Stimulated activated memory B cell treated with anti-CD40 and anti-IgM and Interleukin-4, amounts not matched to agents 10 μg/mL and 1 μg/mL and 100 μg/mL, for 72 hours (primary cell): ENCODE measurements at regions not wholly inside any gene's neighbourhood (a gene's known extent, or its start where the extent isn't known, plus 50 kb on each side); places are given as distances from the start of the nearest gene placed in this dataset.
"Not testable (repeated sequence)": the region's sequence is repeated elsewhere in the genome, so short reads cannot be mapped to it uniquely, and the experiment has no call there.

Experiments used
- ATAC-seq: fragments of 150-1000 bp; cut with Tn5 transposase; 2 replicates; pipeline ENCODE4 v1.10.0; 2021
- H3K27ac Mint-ChIP-seq: one replicate; pipeline ENCODE4 v1.8.0; 2022; ENCODE audit warnings: mild to moderate bottlenecking, mixed read lengths
- H3K27me3 Mint-ChIP-seq: one replicate; pipeline ENCODE4 v1.8.0; 2022; ENCODE audit warnings: mixed read lengths
- H3K36me3 Mint-ChIP-seq: one replicate; pipeline ENCODE4 v1.8.0; 2022; ENCODE audit warnings: mixed read lengths
- H3K4me1 Mint-ChIP-seq: one replicate; pipeline ENCODE4 v1.8.0; 2022; ENCODE audit warnings: mixed read lengths
- H3K4me3 Mint-ChIP-seq: one replicate; pipeline ENCODE4 v1.8.0; 2022; ENCODE audit warnings: mild to moderate bottlenecking, moderate library complexity, mixed read lengths
- H3K9me3 Mint-ChIP-seq: one replicate; pipeline ENCODE4 v1.8.0; 2022; ENCODE audit warnings: mixed read lengths

GRCh38 chr17:21470422-21470821 is 94.3 kb downstream of the KCNJ12 start:
- H3K27me3 Mint-ChIP-seq: peaks cover 21% of the 10 kb centered on the region
- ATAC-seq, H3K4me1 Mint-ChIP-seq, H3K36me3 Mint-ChIP-seq, H3K27ac Mint-ChIP-seq, H3K4me3 Mint-ChIP-seq, H3K9me3 Mint-ChIP-seq: not testable (repeated sequence)

GRCh38 chr17:21470861-21471260 is 94.7 kb downstream of the KCNJ12 start:
- Mint-ChIP-seq H3K4me3 (no peak overlapping the region), H3K27me3 (peaks cover 25% of the 10 kb centered on the region), H3K27ac (no peak overlapping the region), H3K36me3 (no peaks in the 10 kb centered on the region), H3K9me3 (no peaks in the 10 kb centered on the region), H3K4me1 (no peaks in the 10 kb centered on the region)
- no peak for ATAC-seq

GRCh38 chr17:21474815-21475214 is 98.7 kb downstream of the KCNJ12 start:
- peaks cover 6% of the 10 kb centered on the region for H3K36me3 Mint-ChIP-seq
- peaks cover 65% of the 10 kb centered on the region for H3K27me3 Mint-ChIP-seq
- peaks cover 4% of the 10 kb centered on the region for H3K9me3 Mint-ChIP-seq
- H3K27ac Mint-ChIP-seq: no peak overlapping the region
- no peak overlapping the region for H3K4me3 Mint-ChIP-seq
- no peaks in the 10 kb centered on the region for H3K4me1 Mint-ChIP-seq
- no peak for ATAC-seq

- ATAC-seq: no peak
- H3K27ac Mint-ChIP-seq: no peak overlapping the region
- H3K9me3 Mint-ChIP-seq: peaks cover 4% of the 10 kb centered on the region
- peaks cover 72% of the 10 kb centered on the region for H3K27me3 Mint-ChIP-seq
- no peak overlapping the region for H3K4me3 Mint-ChIP-seq
- peaks cover 6% of the 10 kb centered on the region for H3K36me3 Mint-ChIP-seq
- no peaks in the 10 kb centered on the region for H3K4me1 Mint-ChIP-seq
Observed at GRCh38 chr17:21475571-21475970, 99.4 kb downstream of the KCNJ12 start.

GRCh38 chr17:21476867-21477266 is 100.7 kb downstream of the KCNJ12 start:
- Mint-ChIP-seq H3K4me1 (no peaks in the 10 kb centered on the region), H3K27ac (no peak overlapping the region), H3K4me3 (no peak overlapping the region), H3K36me3 (peaks cover 6% of the 10 kb centered on the region), H3K27me3 (peaks cover 83% of the 10 kb centered on the region), H3K9me3 (peaks cover 4% of the 10 kb centered on the region)
- ATAC-seq: no peak

- H3K27ac Mint-ChIP-seq: no peak overlapping the region
- peaks cover 4% of the 10 kb centered on the region for H3K9me3 Mint-ChIP-seq
- no peak for ATAC-seq
- H3K4me1 Mint-ChIP-seq: no peaks in the 10 kb centered on the region
- H3K4me3 Mint-ChIP-seq: no peak overlapping the region
- peaks cover 77% of the 10 kb centered on the region for H3K27me3 Mint-ChIP-seq
- H3K36me3 Mint-ChIP-seq: peaks cover 6% of the 10 kb centered on the region
Observed at GRCh38 chr17:21482189-21482865, 106.2 kb downstream of the KCNJ12 start.

GRCh38 chr17:21488043-21488442 is 111.9 kb downstream of the KCNJ12 start:
- not testable (repeated sequence) for H3K4me1 Mint-ChIP-seq, ATAC-seq, H3K4me3 Mint-ChIP-seq, H3K9me3 Mint-ChIP-seq, H3K36me3 Mint-ChIP-seq, H3K27ac Mint-ChIP-seq
- peaks cover 24% of the 10 kb centered on the region for H3K27me3 Mint-ChIP-seq

- Mint-ChIP-seq H3K4me1 (no peaks in the 10 kb centered on the region), H3K27ac (no peak overlapping the region), H3K4me3 (no peak overlapping the region), H3K36me3 (no peaks in the 10 kb centered on the region), H3K27me3 (peaks cover 13% of the 10 kb centered on the region), H3K9me3 (no peaks in the 10 kb centered on the region)
- ATAC-seq: no peak
Observed at GRCh38 chr17:21493993-21494392, 117.8 kb downstream of the KCNJ12 start.

GRCh38 chr17:21495281-21495680 is 119.1 kb downstream of the KCNJ12 start:
- H3K4me3 Mint-ChIP-seq: no peak overlapping the region
- no peaks in the 10 kb centered on the region for H3K4me1 Mint-ChIP-seq
- no peak overlapping the region for H3K27ac Mint-ChIP-seq
- no peak for ATAC-seq
- H3K36me3 Mint-ChIP-seq: no peaks in the 10 kb centered on the region
- H3K9me3 Mint-ChIP-seq: no peaks in the 10 kb centered on the region
- peaks cover 13% of the 10 kb centered on the region for H3K27me3 Mint-ChIP-seq

- Mint-ChIP-seq H3K4me3 (no peak overlapping the region), H3K27me3 (peaks cover 21% of the 10 kb centered on the region), H3K4me1 (no peaks in the 10 kb centered on the region), H3K9me3 (no peaks in the 10 kb centered on the region), H3K27ac (no peak overlapping the region), H3K36me3 (no peaks in the 10 kb centered on the region)
- ATAC-seq: no peak
Observed at GRCh38 chr17:21500064-21500463, 123.9 kb downstream of the KCNJ12 start.

- ATAC-seq, H3K27ac Mint-ChIP-seq, H3K4me3 Mint-ChIP-seq, H3K36me3 Mint-ChIP-seq, H3K4me1 Mint-ChIP-seq, H3K9me3 Mint-ChIP-seq: not testable (repeated sequence)
- peaks cover 21% of the 10 kb centered on the region for H3K27me3 Mint-ChIP-seq
Observed at GRCh38 chr17:21501927-21502700, 126.0 kb downstream of the KCNJ12 start.

GRCh38 chr17:21505819-21506815 is 130.0 kb downstream of the KCNJ12 start:
- Mint-ChIP-seq H3K27ac (no peak overlapping the region), H3K36me3 (no peaks in the 10 kb centered on the region), H3K27me3 (peaks cover 30% of the 10 kb centered on the region), H3K9me3 (no peaks in the 10 kb centered on the region), H3K4me3 (no peak overlapping the region), H3K4me1 (peaks cover 11% of the 10 kb centered on the region)
- no peak for ATAC-seq

- not testable (repeated sequence) for H3K4me3 Mint-ChIP-seq, ATAC-seq
- peaks cover 43% of the 10 kb centered on the region for H3K27me3 Mint-ChIP-seq
Observed at GRCh38 chr17:21507806-21508205, 131.6 kb downstream of the KCNJ12 start.

GRCh38 chr17:21508211-21508610 is 132.1 kb downstream of the KCNJ12 start:
- Mint-ChIP-seq H3K27me3 (peaks cover 43% of the 10 kb centered on the region), H3K36me3 (no peaks in the 10 kb centered on the region), H3K4me1 (peaks cover 25% of the 10 kb centered on the region), H3K4me3 (no peak overlapping the region), H3K9me3 (no peaks in the 10 kb centered on the region), H3K27ac (no peak overlapping the region)
- ATAC-seq: no peak

More at GRCh38 chr17:21507806-21508205, 131.6 kb downstream of the KCNJ12 start:
- peaks cover 25% of the 10 kb centered on the region for H3K4me1 Mint-ChIP-seq
- not testable (repeated sequence) for H3K9me3 Mint-ChIP-seq, H3K36me3 Mint-ChIP-seq, H3K27ac Mint-ChIP-seq

GRCh38 chr17:21509356-21509755 is 133.2 kb downstream of the KCNJ12 start:
- not testable (repeated sequence) for H3K27ac Mint-ChIP-seq, H3K9me3 Mint-ChIP-seq, H3K4me3 Mint-ChIP-seq, H3K36me3 Mint-ChIP-seq, ATAC-seq
- H3K27me3 Mint-ChIP-seq: peaks cover 46% of the 10 kb centered on the region
- peaks cover 25% of the 10 kb centered on the region for H3K4me1 Mint-ChIP-seq
